ENCODE measurements at regions not wholly inside any gene's neighbourhood (a gene's known extent, or its start where the extent isn't known, plus 50 kb on each side); places are given as distances from the start of the nearest gene placed in this dataset.
"Not testable (repeated sequence)": the region's sequence is repeated elsewhere in the genome, so short reads cannot be mapped to it uniquely, and the experiment has no call there.

- DNase-seq, result no peak
These were observed 207.5 kb downstream of the RPLP1 start for GRCh38 chr15:69660114-69660513.

- no peak for DNase-seq
These were observed 208.2 kb downstream of the RPLP1 start for GRCh38 chr15:69660658-69661405.

- DNase-seq, result no peak
These were observed 208.8 kb downstream of the RPLP1 start for GRCh38 chr15:69661446-69661845.

- DNase-seq, result no peak
These were observed 209.4 kb downstream of the RPLP1 start for GRCh38 chr15:69661871-69662644.

- DNase-seq, result no peak
These were observed 210.0 kb downstream of the RPLP1 start for GRCh38 chr15:69662645-69663000.

- no peak for DNase-seq
These were observed 210.8 kb downstream of the RPLP1 start for GRCh38 chr15:69663441-69663840.

GRCh38 chr15:69663982-69664381 is 211.4 kb downstream of the RPLP1 start:
- no peak for DNase-seq

GRCh38 chr15:69664572-69665571 is 212.3 kb downstream of the RPLP1 start:
- no peak for DNase-seq

- DNase-seq, result peak; percentile 12
These were observed 213.1 kb downstream of the RPLP1 start for GRCh38 chr15:69665641-69666111.

GRCh38 chr15:69666441-69666882 is 213.8 kb downstream of the RPLP1 start:
- DNase-seq, result no peak

GRCh38 chr15:69666921-69667811 is 214.5 kb downstream of the RPLP1 start:
- DNase-seq, result no peak

GRCh38 chr15:69668039-69668705 is 215.6 kb downstream of the RPLP1 start:
- no peak for DNase-seq

GRCh38 chr15:69668963-69669362 is 216.3 kb downstream of the RPLP1 start:
- DNase-seq, result no peak

- no peak for DNase-seq
These were observed 216.8 kb downstream of the RPLP1 start for GRCh38 chr15:69669446-69669845.

GRCh38 chr15:69673291-69673881 is 220.8 kb downstream of the RPLP1 start:
- no peak for DNase-seq

- no peak for DNase-seq
These were observed 223.1 kb downstream of the RPLP1 start for GRCh38 chr15:69675731-69676130.

GRCh38 chr15:69677403-69677802 is 224.8 kb downstream of the RPLP1 start:
- DNase-seq, result no peak

- DNase-seq, result no peak
These were observed 227.1 kb downstream of the RPLP1 start for GRCh38 chr15:69679623-69680228.

- not testable (repeated sequence) for DNase-seq
These were observed 232.2 kb downstream of the RPLP1 start for GRCh38 chr15:69684823-69685222.

All from DMS153 (cell line).